HG02763 (cell line): ENCODE measurements at regions not wholly inside any gene's neighbourhood (a gene's known extent, or its start where the extent isn't known, plus 50 kb on each side); places are given as distances from the start of the nearest gene placed in this dataset.
"Not testable (repeated sequence)": the region's sequence is repeated elsewhere in the genome, so short reads cannot be mapped to it uniquely, and the experiment has no call there.

Experiments
- ATAC-seq: cut with Tn5 transposase; IDR thresholded peaks from one replicate; pipeline ENCODE4 v1.9.1; 2021; ENCODE audit warnings: mild to moderate bottlenecking, moderate library complexity; ENCODE audit not compliant: unreplicated experiment

DNA sequence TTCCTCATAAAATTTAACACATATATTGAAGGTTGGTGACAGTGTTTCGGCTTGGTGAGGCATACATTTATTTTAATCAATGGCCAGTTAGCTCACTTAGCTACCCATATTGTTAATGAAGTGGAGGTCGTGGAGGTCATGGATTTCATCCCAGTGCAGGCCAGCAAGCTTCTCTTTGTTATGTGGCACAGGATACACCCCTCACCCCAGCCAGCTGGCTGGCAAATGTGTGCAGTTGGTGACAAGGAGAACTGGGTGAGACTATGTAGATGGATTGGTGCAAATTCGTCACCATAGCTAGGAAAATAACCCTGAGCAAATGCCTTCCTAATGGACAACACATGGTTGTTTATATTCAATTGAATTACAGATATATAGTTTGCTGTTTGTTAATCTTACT lies 50.5 kb upstream of the FOXP2 start:
- ATAC-seq = no peak

DNA sequence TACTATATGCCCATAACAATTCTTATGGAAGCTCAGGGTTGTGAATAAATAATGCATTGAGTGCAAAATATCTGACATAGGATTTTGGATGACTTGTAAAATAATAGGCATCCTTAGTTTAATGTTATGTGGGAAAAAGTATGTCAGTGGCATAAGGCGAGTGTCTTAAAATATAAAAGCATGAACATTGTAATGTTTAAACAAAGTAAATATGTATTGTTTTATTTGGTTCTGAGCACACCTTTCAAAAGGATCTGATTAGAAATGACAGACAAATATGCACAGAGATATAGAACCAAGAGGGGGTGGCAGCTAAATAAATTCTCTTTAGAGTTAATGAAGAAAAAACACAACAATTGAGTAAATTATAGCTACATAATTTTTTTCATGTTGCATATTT lies 51.3 kb upstream of the FOXP2 start:
- no peak for ATAC-seq

DNA sequence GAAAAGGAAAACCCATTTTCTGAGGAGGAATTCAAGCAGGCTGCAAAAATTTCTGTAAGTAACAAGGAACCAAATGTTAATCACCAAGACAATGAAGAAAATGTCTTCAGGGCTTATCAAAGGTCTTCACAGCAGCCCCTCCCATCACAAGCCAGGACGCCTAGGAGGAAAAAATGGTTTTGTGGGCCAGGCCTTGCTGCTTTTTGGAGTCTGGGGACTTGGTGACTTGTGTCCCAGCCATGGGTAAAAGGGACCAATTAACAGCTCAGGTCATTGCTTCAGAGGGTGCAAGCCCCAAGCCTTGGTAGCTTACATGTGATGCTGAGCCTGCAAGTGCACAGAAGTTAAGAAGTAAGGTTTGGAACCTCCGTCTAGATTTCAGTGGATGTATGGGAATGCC lies 55.7 kb upstream of the FOXP2 start:
- ATAC-seq = no peak

DNA sequence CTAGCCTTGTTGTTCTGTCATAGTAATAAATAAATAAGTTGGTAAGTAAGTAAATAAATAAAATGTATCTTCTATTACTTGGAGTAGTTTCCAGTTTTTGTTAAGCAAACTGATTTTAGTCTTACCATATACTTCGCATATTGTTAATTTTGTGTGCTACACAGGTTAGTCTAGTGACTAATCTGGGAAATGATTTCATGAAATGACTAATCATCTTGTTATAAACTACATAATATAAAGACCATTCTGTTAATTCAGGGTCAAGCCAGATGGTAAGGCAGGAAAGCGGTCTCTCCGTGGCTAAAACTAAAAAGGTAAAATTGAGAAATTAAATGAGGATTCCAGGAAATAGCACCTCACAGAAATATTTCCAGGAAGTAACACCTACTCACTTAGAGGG lies 58.5 kb upstream of the FOXP2 start:
- ATAC-seq = no peak

DNA sequence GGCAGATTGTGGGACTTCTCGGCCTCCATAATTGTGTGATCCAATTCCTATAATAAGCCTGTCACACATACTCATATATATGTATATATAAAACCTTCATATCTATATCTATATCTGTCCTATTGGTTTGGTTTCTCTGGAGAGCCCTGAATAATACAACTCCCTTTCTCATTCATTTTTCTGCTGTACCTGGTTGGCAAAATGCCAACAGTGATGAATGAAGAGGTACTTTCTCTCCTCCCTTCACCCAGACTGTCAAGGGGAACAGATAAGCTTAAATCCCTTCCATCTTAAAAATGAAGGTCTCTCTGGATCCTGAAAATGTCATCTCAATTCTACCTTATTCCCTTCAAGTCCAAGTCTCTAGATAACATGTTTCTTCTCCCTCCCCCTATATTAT lies 60.3 kb upstream of the FOXP2 start:
- ATAC-seq = no peak

DNA sequence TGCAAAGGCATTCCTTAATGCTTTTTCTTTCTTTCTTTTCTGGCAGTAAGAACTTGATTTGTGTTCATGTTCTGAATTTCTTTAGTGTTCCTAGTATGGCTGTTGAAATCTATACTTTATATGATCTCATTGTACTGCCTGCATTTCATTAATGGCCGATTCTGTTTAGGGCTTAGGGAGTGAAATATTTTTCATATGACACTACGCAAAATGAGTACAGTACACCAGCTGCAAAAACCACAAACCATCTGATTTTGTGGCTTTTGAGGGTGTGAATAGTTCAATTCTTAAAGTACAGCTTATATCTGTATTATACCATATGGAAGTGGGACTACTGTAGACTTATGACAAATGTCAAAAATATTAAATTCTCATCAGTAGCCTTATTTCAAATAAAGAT lies 69.1 kb upstream of the FOXP2 start:
- ATAC-seq = no peak

DNA sequence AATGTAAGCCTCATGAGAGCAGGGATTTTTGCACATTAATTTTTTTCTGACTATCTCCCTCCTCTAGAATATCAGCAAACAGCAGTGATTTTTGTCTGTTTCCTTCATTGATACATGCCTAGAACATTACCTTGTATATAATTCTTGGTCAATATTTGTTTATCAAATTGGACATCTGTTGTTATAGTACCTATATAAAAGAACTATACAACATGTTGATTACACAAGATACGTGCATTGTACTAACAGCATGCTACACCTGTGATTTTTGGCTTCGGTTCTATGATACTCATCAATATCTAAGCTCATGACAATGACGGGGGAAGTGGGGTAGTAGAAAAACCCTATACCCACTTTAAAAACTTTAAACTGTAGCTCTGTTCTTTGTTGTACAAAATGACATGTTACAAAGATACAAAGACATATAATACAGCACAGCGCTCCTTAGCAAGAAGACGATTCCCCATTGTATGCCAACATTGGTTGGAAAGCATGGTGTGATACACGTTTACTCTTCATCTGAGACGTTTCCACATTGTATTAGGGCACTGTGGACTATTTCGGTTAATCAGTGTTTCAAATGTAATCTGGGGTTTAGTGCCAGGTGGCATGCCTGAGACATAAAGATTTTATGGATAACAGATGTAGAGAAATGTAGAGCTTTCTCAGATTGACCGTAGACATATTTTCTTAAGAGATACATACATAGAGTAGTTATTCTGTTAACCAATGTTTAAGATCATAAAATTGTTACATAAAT lies 70.5 kb upstream of the FOXP2 start:
- ATAC-seq = no peak

DNA sequence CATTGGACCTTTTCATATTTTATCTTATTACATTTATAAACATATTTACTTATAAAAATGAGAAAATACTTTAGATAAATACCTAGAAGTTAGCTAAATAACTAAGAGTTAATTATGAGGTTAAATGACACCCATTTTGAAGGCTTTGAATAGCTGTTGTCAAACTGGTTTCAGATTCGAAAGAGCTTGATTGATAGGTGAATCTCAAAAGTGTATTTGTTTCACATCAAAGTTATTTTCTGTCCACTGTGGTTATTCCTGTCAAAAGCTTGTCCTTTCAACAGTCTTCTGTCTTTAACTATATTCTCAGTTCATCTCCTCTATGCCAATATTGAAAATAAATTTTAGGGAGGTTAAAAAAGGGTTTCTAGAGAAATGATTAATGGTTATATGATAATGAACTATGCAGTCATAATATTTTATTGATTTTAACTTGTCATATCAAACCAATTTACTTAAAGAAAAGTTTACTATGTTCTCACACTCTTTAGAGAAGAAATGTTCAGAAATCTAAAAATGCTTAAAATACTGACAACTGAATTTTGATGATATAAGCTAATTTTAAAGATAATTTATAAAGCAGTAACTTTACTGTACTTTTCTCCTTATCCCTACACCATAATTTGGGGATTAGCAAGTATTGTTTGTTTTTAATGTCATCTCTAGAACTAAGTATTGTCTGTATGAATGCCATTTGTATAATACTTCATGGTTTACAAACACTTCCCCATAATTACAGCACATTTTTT lies 72.0 kb upstream of the FOXP2 start:
- no peak for ATAC-seq

DNA sequence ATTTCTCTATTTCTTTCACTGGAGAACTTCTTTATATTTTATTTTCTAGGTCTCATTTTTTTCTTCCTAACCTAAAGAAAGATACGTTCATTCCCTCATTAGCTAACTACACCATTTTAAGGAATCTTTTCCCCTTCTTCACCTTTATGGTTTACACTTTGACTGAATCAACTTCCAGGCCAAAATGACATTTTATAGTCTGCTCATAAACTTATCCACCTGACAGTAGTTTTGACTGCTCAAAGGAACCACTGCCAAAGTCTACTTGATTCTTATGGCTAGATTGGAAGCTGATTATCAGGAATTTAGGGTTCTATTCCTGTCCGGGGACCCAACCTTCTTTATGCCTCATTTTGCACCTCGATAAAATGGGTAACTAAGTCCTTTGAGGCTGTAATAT lies 73.0 kb upstream of the FOXP2 start:
- no peak for ATAC-seq

DNA sequence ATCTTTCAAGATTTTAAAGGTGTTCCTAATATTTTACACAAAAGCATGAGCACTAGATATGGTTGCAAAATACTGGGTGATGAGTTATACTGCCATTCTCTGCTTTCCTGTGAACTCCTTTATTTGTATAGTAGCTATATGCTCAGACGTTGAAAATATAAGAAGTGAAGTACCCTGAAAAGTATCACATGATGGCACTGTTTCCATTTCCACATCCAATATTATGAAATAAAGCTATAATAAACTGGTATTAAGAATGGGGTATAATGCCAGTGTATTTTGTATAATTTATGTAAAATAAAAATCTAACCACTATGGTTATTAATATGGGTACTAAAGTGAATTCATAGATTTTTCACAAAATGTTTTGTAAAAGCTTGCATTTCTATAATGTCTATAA lies 79.6 kb upstream of the FOXP2 start:
- no peak for ATAC-seq

DNA sequence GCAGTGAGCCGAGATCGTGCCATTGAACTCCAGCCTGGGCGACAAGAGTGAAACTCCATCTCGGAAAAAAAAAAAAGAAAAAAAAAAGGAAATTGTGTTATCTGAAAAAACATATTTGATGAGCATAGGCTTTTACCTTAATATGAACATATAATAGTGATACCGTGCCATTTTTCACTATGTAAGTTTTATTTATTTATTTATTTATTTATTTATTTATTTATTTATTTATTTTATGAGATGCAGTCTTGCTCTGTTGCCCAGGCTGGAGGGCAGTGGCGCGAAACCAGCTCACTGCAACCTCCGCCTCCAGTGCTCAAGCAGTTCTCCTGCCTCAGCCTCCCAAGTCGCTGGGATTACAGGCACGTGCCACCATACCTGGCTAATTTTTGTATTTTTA lies 85.2 kb upstream of the FOXP2 start:
- ATAC-seq = not testable (repeated sequence)

DNA sequence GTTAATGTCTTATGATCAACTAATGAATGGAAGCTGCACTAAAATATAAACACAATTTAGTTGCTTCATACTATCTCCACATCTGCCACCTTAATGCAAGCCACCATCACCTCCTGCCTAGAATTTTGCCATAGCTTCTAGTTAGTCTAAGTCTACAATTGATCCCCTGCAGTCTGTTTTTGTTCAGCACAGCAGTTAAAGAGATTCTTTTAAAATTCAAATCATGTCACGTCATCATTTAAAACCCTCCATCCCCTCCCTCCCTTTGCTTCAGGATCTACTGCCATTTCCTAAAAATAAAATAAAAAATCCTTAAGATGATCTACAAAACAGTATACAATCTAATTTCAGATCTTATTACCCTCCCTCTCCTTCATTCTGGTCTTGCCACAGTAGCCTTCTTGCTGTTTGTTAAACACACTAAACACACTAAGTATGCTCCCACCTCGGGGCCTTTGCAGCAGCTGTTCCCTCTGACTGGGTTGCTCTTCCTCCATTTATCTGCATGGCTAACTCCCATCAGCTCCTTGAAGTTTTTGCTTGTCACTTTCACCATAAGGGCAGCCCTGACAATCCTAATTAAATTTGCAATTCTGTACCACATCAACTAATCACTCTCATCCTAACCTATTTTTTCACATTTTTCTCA lies 97.0 kb upstream of the FOXP2 start:
- ATAC-seq = no peak

DNA sequence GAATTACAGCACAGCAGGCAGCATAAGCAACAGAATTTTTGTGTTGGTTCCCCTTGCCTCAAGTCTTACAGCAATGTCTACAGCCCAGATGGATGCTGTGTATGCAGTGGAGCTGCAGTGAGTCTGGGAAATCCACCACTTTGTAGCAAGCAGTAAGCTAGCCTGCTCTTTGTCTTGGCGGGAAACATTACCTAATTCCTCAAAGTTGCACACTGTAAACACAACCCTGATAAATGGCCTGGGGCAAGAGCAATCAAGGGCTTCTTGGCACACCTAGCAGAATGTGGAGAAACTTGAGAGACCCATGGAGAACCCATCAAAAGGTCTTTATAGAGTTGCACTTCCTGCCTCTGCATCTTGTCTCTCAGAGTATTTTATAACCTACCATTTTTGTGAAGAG lies 102.0 kb upstream of the FOXP2 start:
- no peak for ATAC-seq

DNA sequence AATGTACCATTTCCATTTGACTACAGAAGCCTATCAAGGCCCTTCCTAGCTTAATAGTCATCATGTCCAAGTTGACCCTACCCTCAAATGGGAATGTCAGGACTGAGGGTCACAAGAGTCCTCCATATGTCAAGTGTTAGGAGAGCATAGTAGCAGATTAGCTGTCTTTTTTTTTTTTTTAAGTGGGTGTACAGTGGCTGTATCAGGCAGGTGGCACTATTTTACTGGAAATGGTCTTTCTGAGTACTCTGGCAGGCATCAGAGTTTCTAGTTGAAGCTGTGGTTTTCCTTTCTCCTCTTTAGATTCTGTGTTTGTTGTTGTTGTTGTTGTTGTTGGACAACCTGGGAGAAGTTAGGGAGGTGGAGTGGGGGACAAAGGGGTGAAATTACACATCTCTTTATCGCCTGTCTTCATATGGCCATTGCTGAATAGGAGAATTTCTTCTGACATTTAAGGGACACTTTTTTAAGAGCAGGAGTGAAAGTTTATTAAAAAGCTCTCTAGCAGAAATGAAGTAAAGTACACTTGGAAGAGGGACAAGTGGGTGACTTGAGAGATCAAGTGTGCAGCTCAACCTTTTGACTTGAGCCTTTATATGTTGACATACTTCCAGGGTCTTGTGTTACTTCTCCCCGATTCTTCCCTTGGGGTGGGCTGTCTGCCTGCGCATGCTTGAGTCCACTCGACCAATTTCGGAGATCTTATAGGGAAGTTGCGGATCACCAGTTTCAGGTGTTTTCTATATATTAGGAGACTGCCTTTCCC lies 104.1 kb upstream of the FOXP2 start:
- no peak for ATAC-seq

DNA sequence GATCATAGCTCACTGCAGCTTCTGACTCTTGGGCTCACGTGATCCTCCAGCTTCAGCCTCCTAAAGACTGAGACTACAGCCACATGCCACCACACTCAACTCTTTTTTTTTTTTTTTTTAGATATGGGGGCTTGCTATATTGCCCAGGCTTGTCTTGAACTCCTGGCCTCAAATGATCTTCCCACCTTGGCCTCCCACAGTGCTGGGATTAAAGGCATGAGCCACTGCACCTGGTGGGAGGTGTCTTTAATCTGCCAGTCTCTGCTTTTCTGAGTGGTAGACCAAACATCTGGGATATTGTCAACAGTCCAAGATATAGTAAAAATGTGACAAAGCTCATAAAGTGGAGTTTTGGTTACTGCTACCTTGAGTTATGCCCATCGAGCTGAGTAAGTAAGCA lies 104.9 kb upstream of the FOXP2 start:
- ATAC-seq = no peak

DNA sequence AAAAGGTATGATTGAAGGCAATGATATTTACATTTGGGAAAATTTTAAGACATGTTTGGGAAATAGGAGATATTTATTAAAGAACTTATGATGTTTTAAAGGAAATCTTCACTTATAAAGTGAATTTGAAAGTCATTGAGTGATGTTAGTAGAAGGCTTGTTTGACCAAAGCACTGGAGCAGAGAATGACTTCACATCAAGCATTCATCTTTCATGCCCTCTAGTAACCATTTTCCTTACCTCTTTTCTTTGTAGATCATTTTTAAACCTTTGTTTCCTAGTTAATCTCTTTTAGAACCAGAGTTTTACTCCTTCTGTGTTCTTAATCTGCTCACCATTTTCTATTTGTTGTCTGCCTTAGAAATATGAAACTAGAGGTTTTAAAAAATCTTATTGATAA lies 111.3 kb upstream of the FOXP2 start:
- no peak for ATAC-seq

DNA sequence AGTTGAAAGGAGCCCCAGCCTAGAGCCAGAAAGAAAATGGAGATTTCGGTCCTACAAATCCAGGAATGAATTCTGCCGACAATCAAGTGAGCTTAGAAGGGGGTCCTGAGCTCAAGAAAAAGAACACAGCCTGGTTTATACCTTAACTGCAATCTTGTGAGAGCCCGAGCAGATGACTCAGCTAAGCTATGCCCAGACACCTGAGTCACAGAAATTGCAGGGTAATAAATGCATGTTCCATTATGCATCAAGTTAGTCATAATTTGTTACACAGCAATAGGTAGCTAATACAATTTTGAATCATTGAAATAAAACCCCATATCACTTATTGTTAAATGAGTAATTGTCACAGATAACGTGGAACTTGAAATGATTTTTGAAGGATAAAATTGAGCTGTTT lies 111.8 kb upstream of the FOXP2 start:
- ATAC-seq = no peak

DNA sequence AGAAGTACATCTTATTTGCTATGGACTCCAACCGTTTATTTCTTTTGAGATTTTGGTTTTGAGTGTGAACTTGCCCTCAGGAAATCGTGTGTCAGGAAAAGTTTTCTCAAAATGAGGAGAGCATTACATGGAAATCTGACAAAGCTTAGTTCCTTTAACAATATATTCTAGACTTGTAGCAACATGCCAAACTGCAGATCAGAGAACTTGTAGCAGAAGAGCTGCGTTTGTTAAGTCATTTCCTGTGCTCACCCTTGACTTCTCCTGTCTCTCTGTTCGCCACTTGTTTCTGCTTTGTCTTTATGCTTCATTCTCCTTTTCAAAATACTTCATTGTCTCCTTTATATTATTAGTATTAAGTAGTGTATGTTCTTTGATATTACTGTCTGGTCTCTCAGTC lies 116.6 kb upstream of the FOXP2 start:
- no peak for ATAC-seq

DNA sequence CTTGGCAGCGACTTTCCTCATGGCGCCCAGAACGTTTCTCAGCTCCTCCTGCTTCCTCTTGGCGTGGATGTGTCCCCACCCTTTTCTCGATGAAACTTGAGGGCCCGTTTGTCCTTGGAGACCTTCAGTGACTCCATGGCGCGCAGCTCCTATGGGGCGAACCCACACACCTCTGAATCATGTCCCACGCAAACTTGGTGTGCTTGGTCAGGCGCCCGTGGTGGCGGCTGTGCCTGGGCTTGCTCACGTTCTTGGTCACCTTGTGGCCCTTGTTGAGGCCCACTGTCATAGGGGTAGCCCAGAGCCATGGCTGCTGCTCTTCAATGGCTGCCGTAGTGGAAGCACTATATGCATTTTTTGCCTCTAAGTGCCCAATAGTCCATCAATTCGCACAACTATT lies 117.5 kb upstream of the FOXP2 start:
- no peak for ATAC-seq

DNA sequence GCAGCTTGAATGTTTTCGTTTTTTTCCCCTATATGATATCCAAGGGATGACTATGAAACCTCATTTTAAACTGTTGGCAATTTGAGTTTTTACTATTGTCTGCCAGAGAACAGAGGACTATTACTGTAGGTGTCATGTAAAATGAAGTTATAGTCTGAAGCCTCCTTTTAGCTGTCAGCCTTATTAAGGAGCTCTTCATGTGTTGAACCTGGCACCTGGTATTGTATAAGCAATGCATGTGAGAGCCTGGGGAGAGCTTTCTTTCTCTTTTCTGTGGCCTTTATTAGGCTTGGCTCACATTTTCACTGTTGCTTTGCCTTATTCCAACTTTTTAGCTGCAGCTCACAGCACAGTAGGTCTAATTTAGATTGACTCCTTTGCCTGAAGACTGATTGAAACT lies 119.1 kb upstream of the FOXP2 start:
- ATAC-seq = no peak

DNA sequence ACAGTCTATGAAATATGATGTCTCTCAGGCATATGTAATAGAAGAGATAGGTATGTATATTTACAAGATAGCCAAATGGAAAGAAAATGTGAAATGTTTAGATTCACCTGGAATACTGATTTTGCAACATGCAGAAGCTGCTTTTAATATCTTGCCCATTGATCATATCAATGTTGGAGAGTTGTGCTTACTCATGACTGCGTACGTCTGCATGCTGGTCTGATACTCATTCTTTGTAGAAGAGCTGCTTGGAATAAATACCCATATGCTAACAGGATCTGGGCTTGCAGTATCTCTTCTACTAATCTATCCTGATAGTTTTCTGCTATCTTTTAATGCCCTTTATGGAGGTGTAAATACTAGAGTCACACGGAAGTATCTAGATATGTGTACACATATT lies 120.6 kb upstream of the FOXP2 start:
- no peak for ATAC-seq
